Stimulated activated CD4-positive, alpha-beta T cell treated with anti-CD3 and anti-CD28 coated beads, Interleukin-2, amount 100 ng/mL, for 48 hours (primary cell): ENCODE measurements at regions not wholly inside any gene's neighbourhood (a gene's known extent, or its start where the extent isn't known, plus 50 kb on each side); places are given as distances from the start of the nearest gene placed in this dataset.

Source experiments
- DNase-seq, 2 donors: peaks; one replicate each; pipeline ENCODE4 v3.0.0-alpha.2; 2020

- DNase-seq: no peak
Observed at GRCh38 chr2:226153553-226153952, 646.1 kb downstream of the IRS1 start.

- DNase-seq: no peak
Observed at GRCh38 chr2:226151157-226151556, 648.5 kb downstream of the IRS1 start.

- no peak for DNase-seq
Observed at GRCh38 chr2:226143091-226143490, 656.5 kb downstream of the IRS1 start.

- no peak for DNase-seq
Observed at GRCh38 chr2:226142463-226142862, 657.2 kb downstream of the IRS1 start.

GRCh38 chr2:226140594-226140993, 659.0 kb downstream of the IRS1 start:
- no peak for DNase-seq

GRCh38 chr2:226139759-226140158, 659.9 kb downstream of the IRS1 start:
- no peak for DNase-seq

GRCh38 chr2:226137201-226137811, 662.3 kb downstream of the IRS1 start:
- no peak for DNase-seq

- DNase-seq: no peak
Observed at GRCh38 chr2:226136739-226137138, 662.9 kb downstream of the IRS1 start.

GRCh38 chr2:226135861-226136548, 663.6 kb downstream of the IRS1 start:
- no peak for DNase-seq

- no peak for DNase-seq
Observed at GRCh38 chr2:226132323-226133215, 667.1 kb downstream of the IRS1 start.

GRCh38 chr2:226131299-226131784, 668.3 kb downstream of the IRS1 start:
- DNase-seq: no peak

GRCh38 chr2:226130192-226130591, 669.4 kb downstream of the IRS1 start:
- no peak for DNase-seq

- DNase-seq: no peak
Observed at GRCh38 chr2:226127682-226128081, 671.9 kb downstream of the IRS1 start.

- DNase-seq: no peak
Observed at GRCh38 chr2:226126104-226126503, 673.5 kb downstream of the IRS1 start.

GRCh38 chr2:226125176-226125883, 674.3 kb downstream of the IRS1 start:
- no peak for DNase-seq

- DNase-seq: no peak
Observed at GRCh38 chr2:226124548-226125011, 675.0 kb downstream of the IRS1 start.

GRCh38 chr2:226123300-226123699, 676.3 kb downstream of the IRS1 start:
- DNase-seq: no peak

- no peak for DNase-seq
Observed at GRCh38 chr2:226122041-226122440, 677.6 kb downstream of the IRS1 start.

- no peak for DNase-seq
Observed at GRCh38 chr2:226121046-226121738, 678.4 kb downstream of the IRS1 start.

GRCh38 chr2:226118471-226119429, 680.9 kb downstream of the IRS1 start:
- no peak for DNase-seq

- no peak for DNase-seq
Observed at GRCh38 chr2:226117510-226118065, 682.0 kb downstream of the IRS1 start.
